Upper lobe of left lung (tissue), 6 donors: ENCODE measurements at regions not wholly inside any gene's neighbourhood (a gene's known extent, or its start where the extent isn't known, plus 50 kb on each side); places are given as distances from the start of the nearest gene placed in this dataset.
"Not testable (repeated sequence)": the region's sequence is repeated elsewhere in the genome, so short reads cannot be mapped to it uniquely, and the experiment has no call there.

ENCODE experiments used
- ATAC-seq, 2 donors: fragments of 200-7000 bp; cut with Tn5 transposase; one replicate each; pipeline ENCODE4 v1.9.1; 2022; ENCODE audit warnings: mild to moderate bottlenecking in 2 of 2, moderate library complexity in 2 of 2; ENCODE audit not compliant: low FRiP score in 2 of 2
- DNase-seq, 2 donors: peaks; one replicate each; pipeline ENCODE4 v3.0.0-alpha.2; 2019 to 2020
- H3K27ac ChIP-seq, 4 donors: fragments of 200-600 bp; sonication (generic); one replicate each; pipeline ENCODE4 v1.5.1; 2016 to 2019
- H3K27me3 ChIP-seq, 4 donors: fragments of 200-600 bp; sonication (generic); one replicate each; pipeline ENCODE4 v1.5.1; 2017 to 2019
- H3K36me3 ChIP-seq, 4 donors: fragments of 200-600 bp; sonication (generic); one replicate each; pipeline ENCODE4 v1.5.1; 2016 to 2019
- H3K4me1 ChIP-seq, 4 donors: fragments of 200-600 bp; sonication (generic); one replicate each; pipeline ENCODE4 v1.5.1; 2018 to 2019
- H3K4me3 ChIP-seq, 4 donors: fragments of 200-600 bp; sonication (generic); one replicate each; pipeline ENCODE4 v1.5.1; 2017 to 2019; ENCODE audit warnings: mild to moderate bottlenecking in 2 of 4, moderate library complexity in 1 of 4
- H3K9me3 ChIP-seq, 4 donors: fragments of 200-600 bp; sonication (generic); one replicate each; pipeline ENCODE4 v1.5.1; 2018 to 2019
- CTCF ChIP-seq, 6 experiments: fragments of 450-650 bp in 4 of 6; fragments of 200-600 bp in 2 of 6; sonication (generic) in 2 of 6; IDR thresholded peaks; one replicate each; pipeline ENCODE4 v1.5.1; 2016 to 2019; ENCODE audit warnings: antibody characterized with exemption in 6 of 6
- EP300 ChIP-seq, 4 donors: sonication (generic); formaldehyde crosslinking; IDR thresholded peaks; one replicate each; pipeline ENCODE4 v1.5.1; 2017; ENCODE audit warnings: antibody characterized with exemption in 4 of 4, control low read depth in 2 of 4
- POLR2A ChIP-seq, 4 donors: fragments of 450-650 bp; IDR thresholded peaks; one replicate each; pipeline ENCODE4 v1.5.1; 2016 to 2017; ENCODE audit warnings: antibody characterized with exemption in 4 of 4, mild to moderate bottlenecking in 2 of 4
- POLR2AphosphoS5 ChIP-seq, 2 donors: sonication (generic); formaldehyde crosslinking; IDR thresholded peaks; one replicate each; pipeline ENCODE4 v1.5.1; 2017; ENCODE audit warnings: antibody characterized with exemption in 2 of 2
- WGBS, 2 donors: methylation state at CpG; one replicate each; pipeline ENCODE4 v1.1.5; 2017 to 2018; 5-methylcytosine and 5-hydroxymethylcytosine counted together
- donor health status: DM: no; HTN: no; CAD: no; lungs with moderate emphysema.
- donor health status: DM: no; HTN: yes; CAD: no; lungs with severe emphysema.

GRCh38 chr5:102068870-102069269, 227.2 kb downstream of the SLCO4C1 start:
- Histone ChIP-seq H3K27me3 (no peaks in the 10 kb centered on the region), H3K4me1 (no peaks in the 10 kb centered on the region), H3K4me3 (no peak overlapping the region), H3K27ac (no peak overlapping the region), H3K36me3 (no peaks in the 10 kb centered on the region), H3K9me3 (no peaks in the 10 kb centered on the region)
- DNase-seq (no peak), ATAC-seq (no peak)
- 53 to 57% methylated on average over 3 of the region's 3 CpGs for WGBS, 2 donors
- TF ChIP-seq POLR2AphosphoS5 (IDR thresholded peaks at IDR 0.05), result no peak
- no peak for TF ChIP-seq EP300 (IDR thresholded peaks at IDR 0.05)
- no peak for TF ChIP-seq POLR2A (IDR thresholded peaks at IDR 0.05)
- no peak for TF ChIP-seq CTCF (IDR thresholded peaks at IDR 0.05)

- Histone ChIP-seq H3K4me3 (no peak overlapping the region), H3K9me3 (no peaks in the 10 kb centered on the region), H3K4me1 (no peaks in the 10 kb centered on the region), H3K36me3 (no peaks in the 10 kb centered on the region), H3K27me3 (no peaks in the 10 kb centered on the region), H3K27ac (no peak overlapping the region)
- no peak for ATAC-seq
- TF ChIP-seq POLR2A (IDR thresholded peaks at IDR 0.05) (no peak), EP300 (IDR thresholded peaks at IDR 0.05) (no peak), CTCF (IDR thresholded peaks at IDR 0.05) (no peak), POLR2AphosphoS5 (IDR thresholded peaks at IDR 0.05) (no peak)
- no peak for DNase-seq
Observed at GRCh38 chr5:102049517-102049916, 246.6 kb downstream of the SLCO4C1 start.

GRCh38 chr5:102048940-102049339, 247.1 kb downstream of the SLCO4C1 start:
- 71 to 81% methylated on average over 1 of the region's 1 CpG for WGBS, 2 donors
- Histone ChIP-seq H3K27me3 (no peaks in the 10 kb centered on the region), H3K4me3 (no peak overlapping the region), H3K27ac (no peak overlapping the region), H3K9me3 (no peaks in the 10 kb centered on the region), H3K36me3 (no peaks in the 10 kb centered on the region), H3K4me1 (no peaks in the 10 kb centered on the region)
- ATAC-seq (no peak), DNase-seq (no peak)
- no peak for TF ChIP-seq CTCF (IDR thresholded peaks at IDR 0.05)
- TF ChIP-seq EP300 (IDR thresholded peaks at IDR 0.05), result no peak

- not testable (repeated sequence) for DNase-seq, ATAC-seq, H3K27me3 ChIP-seq, H3K27ac ChIP-seq, H3K4me1 ChIP-seq, H3K4me3 ChIP-seq, H3K36me3 ChIP-seq, H3K9me3 ChIP-seq
Observed at GRCh38 chr5:102047073-102047472, 249.0 kb downstream of the SLCO4C1 start.

- TF ChIP-seq EP300 (IDR thresholded peaks at IDR 0.05) (no peak), POLR2AphosphoS5 (IDR thresholded peaks at IDR 0.05) (no peak), POLR2A (IDR thresholded peaks at IDR 0.05) (no peak), CTCF (IDR thresholded peaks at IDR 0.05) (no peak)
- no peaks in the 10 kb centered on the region for H3K4me1 ChIP-seq
- no peaks in the 10 kb centered on the region for H3K9me3 ChIP-seq
- WGBS, 2 donors, result 80 to 93% methylated on average over 1 of the region's 1 CpG
- H3K36me3 ChIP-seq, result no peaks in the 10 kb centered on the region
- no peak overlapping the region for H3K27ac ChIP-seq
- no peak overlapping the region for H3K4me3 ChIP-seq
- DNase-seq, result no peak
- ATAC-seq, result no peak
- H3K27me3 ChIP-seq, result no peaks in the 10 kb centered on the region
Observed at GRCh38 chr5:102040326-102040725, 255.8 kb downstream of the SLCO4C1 start.

GRCh38 chr5:102036927-102037326, 259.2 kb downstream of the SLCO4C1 start:
- no peak for ATAC-seq
- H3K36me3 ChIP-seq, result no peaks in the 10 kb centered on the region
- DNase-seq, result no peak
- TF ChIP-seq POLR2A (IDR thresholded peaks at IDR 0.05), result no peak
- TF ChIP-seq CTCF (IDR thresholded peaks at IDR 0.05), result no peak
- no peaks in the 10 kb centered on the region for H3K4me1 ChIP-seq
- no peaks in the 10 kb centered on the region for H3K9me3 ChIP-seq
- H3K27ac ChIP-seq, result no peak overlapping the region
- H3K27me3 ChIP-seq, result no peaks in the 10 kb centered on the region
- no peak overlapping the region for H3K4me3 ChIP-seq
